Glomerular endothelial cell (primary cell): ENCODE measurements at regions not wholly inside any gene's neighbourhood (a gene's known extent, or its start where the extent isn't known, plus 50 kb on each side); places are given as distances from the start of the nearest gene placed in this dataset.

ENCODE experiments used
- DNase-seq: peaks from one replicate; pipeline ENCODE4 v3.0.0-alpha.2; 2011; ENCODE audit warnings: low read depth, low spot score; ENCODE audit errors: extremely low read depth

- DNase-seq = no peak
Observed at GRCh38 chr16:85266857-85267256, 154.6 kb upstream of the CIBAR2 start.

DNA sequence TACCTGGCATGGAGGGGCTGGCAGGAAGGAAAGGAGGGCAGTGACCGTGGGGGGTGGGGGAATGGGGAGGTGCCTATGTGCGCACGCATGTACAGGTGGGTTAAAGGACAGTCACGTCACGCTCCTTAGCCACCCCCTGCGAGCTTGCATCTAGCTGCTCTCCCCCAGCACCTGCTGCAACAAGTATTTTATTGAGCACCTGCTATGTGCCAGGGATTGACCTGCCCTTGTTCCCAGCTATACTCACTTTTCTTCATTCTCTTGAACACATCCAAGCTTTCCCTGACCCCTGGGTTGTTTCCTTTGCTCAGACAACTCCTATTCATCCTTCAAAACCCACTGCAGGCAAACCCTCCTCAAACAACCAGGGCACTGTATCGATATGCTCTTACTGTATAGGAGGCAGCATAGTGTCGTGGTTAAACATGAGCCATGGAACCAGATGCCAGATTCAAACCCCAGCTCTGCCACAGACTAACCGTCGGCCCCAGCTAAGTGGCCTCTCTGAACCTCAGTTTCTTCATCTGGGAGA is 155.2 kb upstream of the CIBAR2 start:
- no peak for DNase-seq

DNA sequence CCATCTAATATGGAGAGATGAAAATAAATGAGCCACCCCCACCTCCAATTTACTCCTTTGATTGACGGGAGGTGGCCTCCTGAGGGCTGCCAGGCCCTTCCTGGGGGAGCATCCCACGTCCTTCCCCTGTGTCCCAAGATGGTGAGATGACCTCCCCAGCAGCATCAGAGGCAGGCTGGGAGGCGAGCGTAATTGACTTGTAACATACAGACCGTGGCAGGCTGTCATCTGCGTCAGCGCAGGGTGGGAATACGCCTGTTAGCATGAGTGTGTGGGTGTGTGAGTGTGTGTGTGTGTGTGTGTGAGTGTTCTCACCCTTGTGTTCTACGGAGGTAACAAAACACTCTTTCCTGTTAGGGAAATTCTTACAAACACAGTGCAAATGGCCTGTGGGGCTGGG is 156.9 kb upstream of the CIBAR2 start:
- DNase-seq = no peak

GRCh38 chr16:85270374-85270773 is 158.1 kb upstream of the CIBAR2 start:
- DNase-seq = no peak

DNA sequence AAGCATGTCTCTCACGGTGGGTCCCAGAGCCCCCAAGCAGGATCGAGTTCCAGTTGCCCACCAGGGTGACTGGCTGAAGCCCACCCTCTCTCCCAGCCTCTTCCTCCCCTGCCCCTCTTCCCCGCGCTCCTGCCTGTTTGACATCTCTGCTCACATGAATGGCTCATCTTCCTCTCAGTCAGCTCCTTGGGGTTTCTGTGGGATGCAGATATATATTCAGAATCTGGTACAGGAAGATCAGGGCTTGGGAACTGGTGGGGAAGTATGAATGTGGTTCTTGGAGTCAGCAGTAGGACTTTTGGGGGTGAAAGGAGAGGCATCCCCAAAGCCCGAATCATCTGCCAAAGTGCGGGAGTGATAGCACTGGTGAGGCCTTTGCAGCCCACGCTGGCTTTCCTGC is 158.9 kb upstream of the CIBAR2 start:
- no peak for DNase-seq

DNA sequence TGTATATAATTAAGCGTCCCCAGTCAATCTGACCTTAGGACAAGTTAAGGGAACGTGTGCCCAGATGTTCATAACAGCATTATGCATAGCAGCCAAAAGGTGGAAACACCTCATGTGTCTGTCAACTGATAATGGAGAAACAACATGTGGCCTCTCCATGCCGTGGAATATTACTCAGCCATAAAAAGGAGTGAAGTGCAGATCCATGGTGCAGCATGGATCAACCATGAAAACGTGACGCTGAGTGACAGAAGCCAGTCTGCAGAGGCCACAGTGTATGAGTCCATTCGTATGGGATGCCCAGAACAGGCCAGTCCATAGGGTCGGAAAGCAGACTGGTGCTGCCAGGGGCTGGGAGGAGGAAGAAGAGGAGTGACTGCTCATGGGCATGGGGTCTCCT is 161.0 kb upstream of the CIBAR2 start:
- no peak for DNase-seq

GRCh38 chr16:85274501-85274900 is 162.2 kb upstream of the CIBAR2 start:
- DNase-seq = no peak

- DNase-seq = no peak
Observed at GRCh38 chr16:85274924-85275323, 162.7 kb upstream of the CIBAR2 start.

- no peak for DNase-seq
Observed at GRCh38 chr16:85275533-85276249, 163.4 kb upstream of the CIBAR2 start.

DNA sequence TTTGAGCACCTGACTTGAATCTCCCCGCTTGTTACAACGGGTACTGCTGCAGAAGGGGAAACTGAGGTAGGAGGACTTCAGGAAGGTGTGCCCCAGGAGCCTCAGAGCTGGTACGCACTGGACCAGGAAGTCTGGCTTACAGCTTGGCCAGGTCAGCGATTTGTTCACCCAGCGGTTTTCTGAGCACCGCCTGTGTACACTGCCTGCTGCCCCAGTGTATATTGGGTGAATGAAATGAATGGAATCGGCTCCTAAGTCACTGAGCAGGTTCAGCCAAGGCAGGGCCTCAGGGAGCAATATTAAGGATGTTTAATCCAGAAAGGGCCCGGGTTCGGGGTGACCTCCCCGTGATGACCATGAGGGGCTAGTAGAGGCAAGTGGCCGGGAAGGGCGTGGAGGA is 164.0 kb upstream of the CIBAR2 start:
- no peak for DNase-seq

- DNase-seq = no peak
Observed at GRCh38 chr16:85276721-85277120, 164.4 kb upstream of the CIBAR2 start.

GRCh38 chr16:85278839-85279238 is 166.6 kb upstream of the CIBAR2 start:
- no peak for DNase-seq

DNA sequence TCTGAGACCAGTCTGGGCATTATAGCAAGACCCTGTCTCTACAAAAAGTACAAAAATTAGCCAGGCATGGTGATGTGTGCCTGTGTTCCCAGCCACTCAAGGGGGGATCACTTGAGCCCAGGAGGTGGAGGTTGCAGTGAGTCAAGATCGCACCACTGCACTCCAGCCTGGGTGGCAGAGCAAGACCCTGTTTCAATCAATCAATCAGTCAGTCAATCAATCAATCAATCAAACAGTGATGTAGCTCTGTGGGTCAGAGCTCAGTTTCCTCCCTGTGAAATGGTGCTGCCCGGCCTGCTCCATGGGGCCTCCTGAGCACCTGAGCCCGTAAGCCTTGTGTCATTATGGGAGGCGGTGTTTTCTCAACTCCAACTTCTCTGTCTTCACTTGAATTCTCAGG is 167.1 kb upstream of the CIBAR2 start:
- no peak for DNase-seq

- DNase-seq = no peak
Observed at GRCh38 chr16:85279825-85280545, 167.7 kb upstream of the CIBAR2 start.

GRCh38 chr16:85281181-85281580 is 168.9 kb upstream of the CIBAR2 start:
- DNase-seq = no peak

DNA sequence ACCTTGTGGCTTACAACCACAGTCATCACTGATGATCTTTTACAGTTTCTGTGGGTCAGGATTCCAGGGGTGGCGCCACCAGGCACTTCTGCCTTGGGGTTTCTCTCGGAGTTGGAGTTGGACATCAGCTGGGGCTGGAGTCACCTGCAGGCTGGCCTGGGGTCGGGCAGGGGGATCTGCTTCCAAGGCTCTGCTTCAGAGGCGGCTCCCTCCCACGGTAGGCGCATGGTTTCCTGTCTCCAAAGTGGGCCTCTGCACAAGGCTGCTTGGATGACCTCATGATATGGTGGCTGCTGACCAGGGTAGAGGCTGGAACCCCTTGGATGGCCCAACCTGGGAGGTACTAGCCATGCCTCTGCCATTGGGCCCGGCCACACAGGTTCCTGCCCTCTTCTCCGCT is 170.6 kb upstream of the CIBAR2 start:
- DNase-seq = no peak

DNA sequence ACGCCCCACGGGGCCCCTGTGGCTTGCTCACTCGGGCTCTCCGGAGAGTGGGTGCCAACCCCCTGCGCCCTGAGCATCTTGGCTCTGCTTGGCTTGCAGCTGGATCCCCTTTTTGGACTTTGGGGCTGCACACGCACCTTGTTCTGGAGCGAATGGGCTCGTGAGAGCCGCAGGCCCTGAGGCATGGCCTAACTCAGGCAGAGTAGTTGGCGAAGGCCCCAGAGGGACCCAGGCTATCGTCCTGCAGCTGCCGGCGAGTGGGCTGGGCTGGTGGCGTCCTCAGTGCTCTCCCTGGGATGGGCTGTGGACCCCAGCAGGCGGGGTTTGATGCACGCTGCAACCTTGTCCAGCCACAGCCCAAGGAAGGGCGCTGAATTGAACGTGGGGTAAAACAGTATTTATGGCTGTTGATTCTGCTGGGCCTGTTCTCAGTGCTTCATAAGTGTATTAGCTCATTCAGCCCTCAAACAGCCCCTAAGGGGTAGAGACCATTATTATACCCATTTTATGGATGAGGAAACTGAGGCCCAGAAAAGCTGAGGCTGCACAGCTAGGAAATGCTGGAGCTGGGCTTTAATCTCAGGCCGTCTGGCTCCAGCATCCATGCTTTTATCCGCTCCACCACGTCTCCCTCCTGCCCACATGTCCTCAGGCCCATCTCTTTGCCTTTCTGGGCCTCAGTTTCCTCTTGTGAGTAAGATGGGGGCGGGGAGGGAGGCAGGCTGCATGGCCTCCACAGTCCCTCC is 171.2 kb upstream of the CIBAR2 start:
- no peak for DNase-seq

- no peak for DNase-seq
Observed at GRCh38 chr16:85284141-85284817, 172.0 kb upstream of the CIBAR2 start.

DNA sequence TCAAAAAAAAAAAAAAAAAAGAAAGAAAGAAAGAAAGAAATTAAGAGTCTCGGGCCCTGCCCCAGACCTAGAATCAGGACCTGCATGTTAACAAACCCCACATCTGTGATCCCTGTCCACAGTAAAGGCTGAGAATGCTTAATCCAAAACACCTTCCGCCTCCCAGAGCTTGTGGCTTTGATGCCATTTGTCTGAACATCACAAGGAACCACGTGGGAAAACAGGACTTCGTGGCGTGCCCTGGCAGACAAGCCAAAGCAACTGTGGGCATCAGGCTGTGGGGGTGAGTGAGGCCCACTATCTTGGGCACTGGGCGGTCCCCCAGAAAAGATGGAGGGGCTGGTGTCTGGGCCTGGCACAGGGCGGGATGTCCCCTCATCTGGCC is 173.4 kb upstream of the CIBAR2 start:
- DNase-seq = no peak

GRCh38 chr16:85286066-85286831 is 174.0 kb upstream of the CIBAR2 start:
- DNase-seq = no peak
